IMR-90 (cell line): ENCODE measurements at regions not wholly inside any gene's neighbourhood (a gene's known extent, or its start where the extent isn't known, plus 50 kb on each side); places are given as distances from the start of the nearest gene placed in this dataset.
"Not testable (repeated sequence)": the region's sequence is repeated elsewhere in the genome, so short reads cannot be mapped to it uniquely, and the experiment has no call there.

Experiments
- ATAC-seq: fragments of 200-7000 bp; cut with Tn5 transposase; 2 replicates; pipeline ENCODE4 v1.9.1; 2020; ENCODE audit warnings: low read depth, mild to moderate bottlenecking, moderate library complexity
- BruUV-seq: library from RNA; stranded (reverse); fragments of 400-500 nt; replicated peaks from 2 replicates; lab custom pipeline; 2021; lab: Mats Ljungman, UMichigan
- CTCF ChIA-PET: fragments of 300-600 bp; formaldehyde crosslinking; extraction: SDS; loops from one replicate; lab custom pipeline; 2021; ENCODE audit warnings: antibody characterized with exemption; lab: Yijun Ruan, JAX
- POLR2A ChIA-PET: fragments of 300-600 bp; sonication (Branson Sonifier 250); formaldehyde crosslinking; loops from one replicate; lab custom pipeline; 2022; ENCODE audit warnings: antibody characterized with exemption; ENCODE audit not compliant: unreplicated experiment; lab: Charles Lee
- DNase-seq: peaks from one replicate; pipeline ENCODE4 v3.0.0; 2013
- H2AFZ ChIP-seq: replicated peaks from 2 replicates; pipeline ENCODE3; 2013; ENCODE audit warnings: low read length, mild to moderate bottlenecking; ENCODE audit not compliant: poor library complexity
- H2AK5ac ChIP-seq: 2 replicates; pipeline ENCODE4 v1.6.1; 2013; ENCODE audit warnings: low read depth, low read length, inconsistent platforms
- H2AK9ac ChIP-seq: replicated peaks from 2 replicates; pipeline ENCODE3; 2013; ENCODE audit warnings: mild to moderate bottlenecking, low read depth, low read length, moderate library complexity; ENCODE audit not compliant: poor library complexity
- H2BK120ac ChIP-seq: 2 replicates; pipeline ENCODE4 v1.6.1; 2013; ENCODE audit warnings: low read depth, low read length, inconsistent platforms
- H2BK15ac ChIP-seq: 3 replicates; pipeline ENCODE4 v1.6.1; 2013; ENCODE audit warnings: low read depth, low read length, inconsistent platforms
- H2BK20ac ChIP-seq: 2 replicates; pipeline ENCODE4 v1.6.1; 2013; ENCODE audit warnings: low read depth, mild to moderate bottlenecking, inconsistent platforms, low read length, moderate library complexity
- H2BK5ac ChIP-seq: 2 replicates; pipeline ENCODE4 v1.6.1; 2013; ENCODE audit warnings: mild to moderate bottlenecking, low read depth, low read length, inconsistent platforms; ENCODE audit not compliant: poor library complexity, severe bottlenecking
- H3K14ac ChIP-seq: replicated peaks from 2 replicates; pipeline ENCODE4 v1.6.1; 2013; ENCODE audit warnings: low read depth, low read length, inconsistent platforms
- H3K18ac ChIP-seq: 2 replicates; pipeline ENCODE4 v1.6.1; 2013; ENCODE audit warnings: low read depth, low read length, control low read depth
- H3K23ac ChIP-seq: 2 replicates; pipeline ENCODE4 v1.6.1; 2013; ENCODE audit warnings: low read depth, low read length, inconsistent platforms
- H3K27ac ChIP-seq: 2 replicates; pipeline ENCODE4 v1.5.1; 2013; ENCODE audit warnings: mild to moderate bottlenecking, control low read depth, low read length; ENCODE audit not compliant: insufficient read depth
- H3K27me3 ChIP-seq: 2 replicates; pipeline ENCODE4 v1.6.1; 2013; ENCODE audit warnings: low read length; ENCODE audit not compliant: control insufficient read depth, insufficient read depth
- H3K36me3 ChIP-seq: 2 replicates; pipeline ENCODE4 v1.6.1; 2013; ENCODE audit warnings: low read length, mixed read lengths; ENCODE audit not compliant: control insufficient read depth, insufficient read depth
- H3K4ac ChIP-seq: 2 replicates; pipeline ENCODE4 v1.6.1; 2013; ENCODE audit warnings: low read depth, low read length, inconsistent platforms
- H3K4me1 ChIP-seq: 2 replicates; pipeline ENCODE4 v1.6.1; 2013; ENCODE audit warnings: low read length, mixed read lengths; ENCODE audit not compliant: control insufficient read depth, insufficient read depth
- H3K4me2 ChIP-seq: 2 replicates; pipeline ENCODE4 v1.6.1; 2013; ENCODE audit warnings: low read depth, mild to moderate bottlenecking, control low read depth, low read length, moderate library complexity
- H3K4me3 ChIP-seq: 2 replicates; pipeline ENCODE4 v1.5.1; 2013; ENCODE audit warnings: low read depth, mild to moderate bottlenecking, control low read depth, low read length, moderate library complexity; ENCODE audit not compliant: insufficient read depth
- H3K56ac ChIP-seq: 2 replicates; pipeline ENCODE4 v1.6.1; 2013; ENCODE audit warnings: low read length, inconsistent platforms; ENCODE audit not compliant: insufficient read depth; ENCODE audit errors: extremely low read depth
- H3K79me1 ChIP-seq, 2 experiments: 2 replicates each; pipeline ENCODE4 v1.6.1; 2013; ENCODE audit warnings: low read length in 2 of 2, inconsistent platforms in 1 of 2, low read depth in 1 of 2
- H3K9ac ChIP-seq: 2 replicates; pipeline ENCODE4 v1.6.1; 2013; ENCODE audit warnings: low read depth, low read length, control low read depth
- H3K9me1 ChIP-seq: 2 replicates; pipeline ENCODE4 v1.6.1; 2013; ENCODE audit warnings: low read length, inconsistent platforms; ENCODE audit not compliant: insufficient read depth
- H3K9me3 ChIP-seq: 2 replicates; pipeline ENCODE4 v1.6.1; 2013; ENCODE audit warnings: low read length; ENCODE audit not compliant: control insufficient read depth, insufficient read depth
- H4K20me1 ChIP-seq: 2 replicates; pipeline ENCODE4 v1.6.1; 2013; ENCODE audit warnings: low read length, inconsistent platforms; ENCODE audit not compliant: insufficient read depth
- H4K5ac ChIP-seq: 2 replicates; pipeline ENCODE4 v1.6.1; 2013; ENCODE audit warnings: mild to moderate bottlenecking, low read depth, low read length, control low read depth
- H4K8ac ChIP-seq, 2 experiments: 2 replicates each; pipeline ENCODE4 v1.6.1; 2013; ENCODE audit warnings: low read depth in 2 of 2, low read length in 2 of 2, control low read depth in 1 of 2, inconsistent platforms in 1 of 2
- H4K91ac ChIP-seq: 2 replicates; pipeline ENCODE4 v1.6.1; 2013; ENCODE audit warnings: low read depth, low read length, inconsistent platforms; ENCODE audit not compliant: insufficient read depth
- WGBS, 2 experiments: methylation state at CpG; one replicate each; pipeline versions ENCODE4 v1.1.5 to v1.1.7; 2013; ENCODE audit warnings: missing lambda C conversion rate in 2 of 2; ENCODE audit not compliant: insufficient read length in 1 of 2; ENCODE audit errors: extremely low coverage in 2 of 2; 5-methylcytosine and 5-hydroxymethylcytosine counted together
- dilution Hi-C: fragments of 300-500 bp; cut with HindIII; formaldehyde crosslinking; loops from one replicate; pipeline ENCODE4 v1.14.3; 2018; ENCODE audit warnings: low sequenced_read_pairs; ENCODE audit not compliant: unreplicated experiment
- in situ Hi-C: fragments of 300-500 bp; cut with MboI; formaldehyde crosslinking; loops from 3 replicates; pipeline ENCODE4 v1.14.3; 2019; ENCODE audit warnings: low sequenced_read_pairs, inconsistent platforms, mixed read lengths
- intact Hi-C: fragments of 100-400 bp; cut with micrococcal nuclease; formaldehyde crosslinking; loops from 2 replicates; pipeline ENCODE4 v1.10.0; 2022

GRCh38 chr2:131684631-131685316 is 157.1 kb downstream of the CCDC74A start:
- peak overlapping the region; percentile 55; the same call in 1 of the 2 replicates for H2BK120ac ChIP-seq
- 0% methylated on average over 2 of the region's 4 CpGs; no CpG with 5 or more reads in 1 of the 2 experiments for WGBS, 2 experiments
- BruUV-seq, H4K8ac ChIP-seq, H4K91ac ChIP-seq, H3K56ac ChIP-seq, H4K20me1 ChIP-seq, H2AK5ac ChIP-seq, H3K36me3 ChIP-seq, H3K4me1 ChIP-seq, H2AFZ ChIP-seq, H3K14ac ChIP-seq, POLR2A ChIA-PET, H3K9me3 ChIP-seq, H3K27me3 ChIP-seq, dilution Hi-C loops, H2AK9ac ChIP-seq, H3K9me1 ChIP-seq: not testable (repeated sequence)
- H2BK5ac ChIP-seq, result peak overlapping the region; percentile 84
- H2BK15ac ChIP-seq, result 0 out of 3 replicates have a peak overlapping the region, but pooled peaks have one; percentile 44
- peak overlapping the region; percentile 29; the same call in 1 of the 2 replicates for H3K4me3 ChIP-seq
- in situ Hi-C loops (loop anchor here (25.0 kb wide), 1 partner anchor 103 kb away; no protein-coding TSS in a partner anchor), intact Hi-C loops (loop anchor here (5.0 kb wide), 1 partner anchor 192 kb away; the partner anchor contains the start of gene MZT2A)
- peak; percentile 9; the same call in 1 of the 2 replicates for ATAC-seq
- DNase-seq, result peak; percentile 75
- peak overlapping the region; percentile 46; the same call in 1 of the 2 replicates for H3K27ac ChIP-seq
- peak overlapping the region; percentile 29; the same call in 1 of the 2 replicates for H3K9ac ChIP-seq
- peak overlapping the region; percentile 69; the same call in 1 of the 2 replicates for H3K4ac ChIP-seq
- H2BK20ac ChIP-seq, result 0 out of 2 replicates have a peak overlapping the region, but pooled peaks have one; percentile 42
- H3K18ac ChIP-seq, result peak overlapping the region; percentile 75; the same call in 1 of the 2 replicates
- peak overlapping the region; percentile 31; the same call in 1 of the 2 replicates for H3K23ac ChIP-seq
- H4K5ac ChIP-seq, result peak overlapping the region; percentile 36; the same call in 1 of the 2 replicates
- CTCF ChIA-PET, result interaction anchor here (0.6 to 1.1 kb wide), 3 partner anchors 11 to 1178 kb away, joined by 3 to 5 read pairs (median 4); no protein-coding TSS in a partner anchor
- H3K4me2 ChIP-seq, result peak overlapping the region; percentile 81
- H3K79me1 ChIP-seq, result peaks cover 10 to 30% of the 10 kb centered on the region in 2 experiments

- WGBS, 2 experiments, result no CpG with 5 or more reads among the region's 6 CpGs
- intact Hi-C loops, H2AFZ ChIP-seq, H3K9ac ChIP-seq, H3K56ac ChIP-seq, H3K27me3 ChIP-seq, H2AK9ac ChIP-seq, H3K9me3 ChIP-seq, CTCF ChIA-PET, H3K9me1 ChIP-seq, H3K4me3 ChIP-seq, BruUV-seq, dilution Hi-C loops, POLR2A ChIA-PET, H3K4me1 ChIP-seq, H4K20me1 ChIP-seq: not testable (repeated sequence)
- H2BK120ac ChIP-seq, result peak overlapping the region; percentile 77
- peak overlapping the region; percentile 36; the same call in 1 of the 2 replicates for H4K5ac ChIP-seq
- H4K8ac ChIP-seq, result peak overlapping the region in 1 of 2 experiments; percentile 37; a peak in 1 of 4 replicates
- peak; percentile 56 for DNase-seq
- in situ Hi-C loops, result loop anchor here (25.0 kb wide), 1 partner anchor 101 kb away; no protein-coding TSS in a partner anchor
- peak overlapping the region; percentile 33 for H3K18ac ChIP-seq
- peak overlapping the region; percentile 67; the same call in 1 of the 2 replicates for H3K27ac ChIP-seq
- peak overlapping the region; percentile 70; the same call in 2 of the 3 replicates for H2BK15ac ChIP-seq
- peak overlapping the region; percentile 91 for H2AK5ac ChIP-seq
- H3K4me2 ChIP-seq, result peak overlapping the region; percentile 42; the same call in 1 of the 2 replicates
- H3K36me3 ChIP-seq, result peaks cover 14% of the 10 kb centered on the region
- peak overlapping the region; percentile 83 for H2BK5ac ChIP-seq
- H3K79me1 ChIP-seq, result peaks cover 14 to 31% of the 10 kb centered on the region in 2 experiments
- peak; percentile 2; the same call in 1 of the 2 replicates for ATAC-seq
- peak overlapping the region; percentile 10 for H3K23ac ChIP-seq
- peak overlapping the region; percentile 36; the same call in 1 of the 2 replicates for H4K91ac ChIP-seq
- peak overlapping the region; percentile 66 for H2BK20ac ChIP-seq
- H3K14ac ChIP-seq, result peak overlapping the region; percentile 38; the same call in 1 of the 2 replicates
- H3K4ac ChIP-seq, result peak overlapping the region; percentile 48
Measured at GRCh38 chr2:131686164-131686893, 158.6 kb downstream of the CCDC74A start.
